ENCODE measurements at regions not wholly inside any gene's neighbourhood (a gene's known extent, or its start where the extent isn't known, plus 50 kb on each side); places are given as distances from the start of the nearest gene placed in this dataset.

DNA sequence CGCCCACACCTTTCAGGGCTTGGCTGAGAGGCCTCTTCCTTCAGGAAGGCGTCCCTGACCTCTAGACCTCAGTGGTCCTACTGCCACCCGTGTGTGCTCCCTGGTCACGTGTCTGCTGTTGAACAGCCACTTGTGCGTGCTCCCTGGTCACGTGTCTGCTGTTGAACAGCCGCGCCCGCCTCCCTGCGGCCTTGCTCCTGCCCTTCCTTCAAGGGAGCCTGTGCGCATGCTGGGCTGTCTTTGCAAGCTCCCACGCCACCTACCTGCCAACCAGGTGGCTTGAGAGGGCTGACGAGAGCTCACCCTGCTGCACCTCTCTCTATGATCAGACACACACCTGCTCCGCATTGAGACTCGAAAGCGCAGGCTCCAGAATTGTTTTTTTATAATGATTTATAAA lies 179.3 kb downstream of the BMP7 start:
- TF ChIP-seq BHLHE40 (IDR thresholded peaks at IDR 0.05; ENCODE audit: borderline replicate concordance) (no peak), SP1 (IDR thresholded peaks at IDR 0.05) (no peak), ZNF384 (IDR thresholded peaks at IDR 0.05) (no peak), NFRKB (IDR thresholded peaks at IDR 0.05) (no peak), FOXK2 (IDR thresholded peaks at IDR 0.05) (no peak), FOXM1 (IDR thresholded peaks at IDR 0.05; ENCODE audit: borderline replicate concordance) (no peak), HDGF (IDR thresholded peaks at IDR 0.05; ENCODE audit: borderline replicate concordance) (no peak)
- TF ChIP-seq, protein P1, sequence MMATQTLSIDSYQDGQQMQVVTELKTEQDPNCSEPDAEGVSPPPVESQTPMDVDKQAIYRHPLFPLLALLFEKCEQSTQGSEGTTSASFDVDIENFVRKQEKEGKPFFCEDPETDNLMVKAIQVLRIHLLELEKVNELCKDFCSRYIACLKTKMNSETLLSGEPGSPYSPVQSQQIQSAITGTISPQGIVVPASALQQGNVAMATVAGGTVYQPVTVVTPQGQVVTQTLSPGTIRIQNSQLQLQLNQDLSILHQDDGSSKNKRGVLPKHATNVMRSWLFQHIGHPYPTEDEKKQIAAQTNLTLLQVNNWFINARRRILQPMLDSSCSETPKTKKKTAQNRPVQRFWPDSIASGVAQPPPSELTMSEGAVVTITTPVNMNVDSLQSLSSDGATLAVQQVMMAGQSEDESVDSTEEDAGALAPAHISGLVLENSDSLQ (IDR thresholded peaks at IDR 0.05), result no peak

Measured in HEK293T (cell line).